ENCODE measurements at regions not wholly inside any gene's neighbourhood (a gene's known extent, or its start where the extent isn't known, plus 50 kb on each side); places are given as distances from the start of the nearest gene placed in this dataset.

DNA sequence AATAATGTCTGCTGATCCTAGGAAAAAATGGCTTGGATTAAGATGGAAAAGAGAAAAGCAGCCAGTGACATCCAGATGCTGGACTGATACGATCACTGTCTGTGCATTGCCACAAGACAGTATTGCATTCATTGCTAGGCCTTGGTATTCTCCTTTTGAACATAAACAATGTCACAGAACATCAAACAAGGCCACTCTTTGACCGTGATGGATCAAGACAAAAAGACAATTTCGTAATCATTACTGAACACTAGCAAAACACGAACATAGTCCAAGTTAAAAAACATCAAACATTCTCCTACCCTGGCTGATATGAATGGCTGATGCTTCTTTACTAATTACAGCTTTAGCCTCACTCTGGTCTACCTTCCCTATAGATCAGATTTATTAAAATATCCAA is 374.1 kb upstream of the CXorf51B start:
- WGBS, 5 donors: 51 to 70% (median 60%) methylated on average over 4 of the region's 4 CpGs
- Histone ChIP-seq H3K36me3 (no peaks in the 10 kb centered on the region), H3K9me3 (no peaks in the 10 kb centered on the region), H3K4me1 (no peaks in the 10 kb centered on the region), H3K27ac (no peak overlapping the region), H3K27me3 (no peaks in the 10 kb centered on the region), H3K4me3 (no peak overlapping the region)
- TF ChIP-seq EP300 (IDR thresholded peaks at IDR 0.05): no peak
- TF ChIP-seq, protein P1, sequence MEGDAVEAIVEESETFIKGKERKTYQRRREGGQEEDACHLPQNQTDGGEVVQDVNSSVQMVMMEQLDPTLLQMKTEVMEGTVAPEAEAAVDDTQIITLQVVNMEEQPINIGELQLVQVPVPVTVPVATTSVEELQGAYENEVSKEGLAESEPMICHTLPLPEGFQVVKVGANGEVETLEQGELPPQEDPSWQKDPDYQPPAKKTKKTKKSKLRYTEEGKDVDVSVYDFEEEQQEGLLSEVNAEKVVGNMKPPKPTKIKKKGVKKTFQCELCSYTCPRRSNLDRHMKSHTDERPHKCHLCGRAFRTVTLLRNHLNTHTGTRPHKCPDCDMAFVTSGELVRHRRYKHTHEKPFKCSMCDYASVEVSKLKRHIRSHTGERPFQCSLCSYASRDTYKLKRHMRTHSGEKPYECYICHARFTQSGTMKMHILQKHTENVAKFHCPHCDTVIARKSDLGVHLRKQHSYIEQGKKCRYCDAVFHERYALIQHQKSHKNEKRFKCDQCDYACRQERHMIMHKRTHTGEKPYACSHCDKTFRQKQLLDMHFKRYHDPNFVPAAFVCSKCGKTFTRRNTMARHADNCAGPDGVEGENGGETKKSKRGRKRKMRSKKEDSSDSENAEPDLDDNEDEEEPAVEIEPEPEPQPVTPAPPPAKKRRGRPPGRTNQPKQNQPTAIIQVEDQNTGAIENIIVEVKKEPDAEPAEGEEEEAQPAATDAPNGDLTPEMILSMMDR (IDR thresholded peaks at IDR 0.05): no peak
- TF ChIP-seq POLR2AphosphoS5 (IDR thresholded peaks at IDR 0.05): no peak
- no peak for TF ChIP-seq POLR2A (IDR thresholded peaks at IDR 0.05)
- DNase-seq: no peak
- intact Hi-C loops (cut with DNase I; ENCODE audit: low total_unique reads): no loop called here

DNA sequence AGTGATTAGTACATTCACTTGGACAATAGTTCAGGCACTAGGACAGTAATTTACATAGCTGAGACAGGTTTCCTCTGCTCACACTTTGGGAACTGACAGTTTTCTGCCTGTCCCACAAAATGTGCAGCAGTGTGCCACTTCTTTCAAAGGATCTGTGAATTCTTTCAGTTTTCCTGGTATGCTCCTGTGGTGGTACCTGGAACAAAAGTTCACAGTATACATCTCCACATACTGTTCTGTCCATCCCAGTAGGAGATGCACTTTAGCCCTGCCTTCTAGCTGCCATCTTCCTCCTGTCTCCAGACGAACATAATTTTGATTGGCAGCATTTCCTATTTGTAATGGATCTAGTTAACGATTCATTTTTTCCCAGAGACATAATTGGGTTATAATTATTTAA is 360.8 kb upstream of the CXorf51B start:
- intact Hi-C loops (cut with DNase I; ENCODE audit: low total_unique reads): no loop called here
- Histone ChIP-seq H3K36me3 (no peaks in the 10 kb centered on the region), H3K27ac (no peak overlapping the region), H3K27me3 (no peaks in the 10 kb centered on the region), H3K4me3 (no peak overlapping the region), H3K4me1 (no peaks in the 10 kb centered on the region), H3K9me3 (no peaks in the 10 kb centered on the region)
- WGBS, 5 donors: 59 to 79% (median 71%) methylated on average over 2 of the region's 2 CpGs
- TF ChIP-seq, protein P1 (IDR thresholded peaks at IDR 0.05): no peak
- TF ChIP-seq EP300 (IDR thresholded peaks at IDR 0.05) (no peak), POLR2A (IDR thresholded peaks at IDR 0.05) (no peak), POLR2AphosphoS5 (IDR thresholded peaks at IDR 0.05) (no peak)
- no peak for DNase-seq

DNA sequence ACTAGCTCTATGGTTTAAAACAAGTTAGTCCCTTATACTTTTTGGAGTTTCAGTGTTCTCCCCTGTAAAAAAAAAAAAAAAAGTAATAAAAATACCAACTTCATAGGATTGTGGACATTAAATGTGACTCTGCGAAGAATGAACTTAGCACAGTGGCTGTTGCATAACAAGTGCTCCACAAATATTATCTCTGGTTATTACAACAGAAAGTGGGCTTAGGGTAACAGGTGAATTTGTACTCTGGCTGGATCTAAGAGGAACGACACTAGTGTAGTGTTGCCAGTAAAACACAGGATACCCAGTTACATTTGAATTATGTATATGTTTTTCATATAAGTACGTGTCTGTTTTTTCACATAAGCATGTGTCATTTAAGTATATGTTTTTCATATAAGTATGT is 360.3 kb upstream of the CXorf51B start:
- TF ChIP-seq EP300 (IDR thresholded peaks at IDR 0.05) (no peak), POLR2A (IDR thresholded peaks at IDR 0.05) (no peak), POLR2AphosphoS5 (IDR thresholded peaks at IDR 0.05) (no peak)
- TF ChIP-seq, protein P1 (IDR thresholded peaks at IDR 0.05): no peak
- H3K27ac ChIP-seq: no peak overlapping the region
- no peaks in the 10 kb centered on the region for H3K36me3 ChIP-seq
- intact Hi-C loops (cut with DNase I; ENCODE audit: low total_unique reads): no loop called here
- no peak overlapping the region for H3K4me3 ChIP-seq
- no peaks in the 10 kb centered on the region for H3K27me3 ChIP-seq
- no peak for DNase-seq
- 65 to 88% (median 84%) methylated on average over 3 of the region's 3 CpGs for WGBS, 5 donors
- H3K9me3 ChIP-seq: no peaks in the 10 kb centered on the region
- no peaks in the 10 kb centered on the region for H3K4me1 ChIP-seq

DNA sequence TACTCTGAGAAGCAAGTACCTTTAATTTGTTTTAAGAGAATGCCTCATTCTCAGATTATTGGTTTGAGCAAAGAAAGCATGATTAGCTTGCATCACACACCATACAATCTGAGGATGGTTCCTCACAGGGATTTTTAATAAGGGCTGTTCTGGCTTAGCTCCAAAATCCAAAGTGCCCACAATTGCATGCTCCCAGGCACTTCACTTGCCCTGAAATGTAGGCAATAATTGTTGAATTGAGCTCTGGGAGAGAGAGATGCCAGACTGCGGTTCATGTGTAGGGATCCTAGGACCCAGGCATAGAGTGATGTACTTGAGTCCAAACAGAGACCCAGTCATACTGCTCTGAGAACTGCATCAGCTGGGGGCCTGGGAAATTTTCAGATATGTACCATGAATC is 358.4 kb upstream of the CXorf51B start:
- TF ChIP-seq POLR2A (IDR thresholded peaks at IDR 0.05): no peak
- TF ChIP-seq EP300 (IDR thresholded peaks at IDR 0.05): no peak
- TF ChIP-seq POLR2AphosphoS5 (IDR thresholded peaks at IDR 0.05): no peak
- TF ChIP-seq, protein P1 (IDR thresholded peaks at IDR 0.05): no peak
- intact Hi-C loops (cut with DNase I; ENCODE audit: low total_unique reads): no loop called here
- H3K27me3 ChIP-seq: no peaks in the 10 kb centered on the region
- DNase-seq: no peak
- H3K27ac ChIP-seq: no peak overlapping the region
- no peaks in the 10 kb centered on the region for H3K36me3 ChIP-seq
- WGBS, 5 donors: 78 to 100% (median 90%) methylated on average over 1 of the region's 1 CpG
- no peak overlapping the region for H3K4me3 ChIP-seq
- H3K9me3 ChIP-seq: peaks cover 0 to 9% (median 0%) of the 10 kb centered on the region in 4 donors
- no peaks in the 10 kb centered on the region for H3K4me1 ChIP-seq

Measured in stomach (tissue), 8 donors.